ENCODE measurements at regions not wholly inside any gene's neighbourhood (a gene's known extent, or its start where the extent isn't known, plus 50 kb on each side); places are given as distances from the start of the nearest gene placed in this dataset.

DNA sequence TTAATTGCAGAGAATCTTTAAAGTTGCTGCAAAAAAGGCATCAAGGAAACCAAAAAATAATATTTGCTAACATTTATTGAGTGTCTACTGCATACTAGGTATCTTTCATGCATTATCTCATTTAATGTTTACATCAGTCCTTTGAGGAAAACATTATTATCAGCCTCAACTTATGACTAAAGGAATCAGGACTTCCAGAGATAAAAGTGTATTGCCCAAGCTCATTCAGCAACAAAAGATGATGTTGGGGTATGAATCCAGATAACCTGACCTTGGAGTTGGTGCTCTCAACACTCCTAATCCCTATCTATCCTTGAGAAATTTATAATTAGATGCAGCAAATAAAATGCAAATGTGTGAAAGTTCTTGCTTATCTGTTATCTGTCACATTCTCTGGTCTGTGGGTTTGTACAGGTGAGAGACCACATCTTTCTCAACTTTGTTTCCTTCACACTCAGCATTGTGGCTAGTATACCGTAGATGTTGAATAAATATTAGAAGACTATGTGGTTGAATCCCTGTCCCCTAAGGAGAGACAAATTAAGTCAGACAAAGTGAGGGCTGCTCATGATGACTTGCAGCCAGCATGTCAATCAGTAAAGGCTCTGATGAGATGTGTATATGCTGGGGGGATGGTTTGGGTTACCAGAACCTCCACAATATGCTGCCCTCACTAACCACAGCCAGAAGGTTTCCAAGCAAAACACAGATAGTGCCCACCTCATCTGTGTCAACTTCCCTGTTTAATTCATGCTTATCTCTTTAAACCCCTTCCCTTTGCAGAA is 82.6 kb downstream of the NOG start:
- TF ChIP-seq CTCF (IDR thresholded peaks at IDR 0.05) (no peak), POLR2A (IDR thresholded peaks at IDR 0.05) (no peak), EP300 (IDR thresholded peaks at IDR 0.05) (no peak)

Measured in ovary (tissue), 3 donors.